ENCODE measurements at regions not wholly inside any gene's neighbourhood (a gene's known extent, or its start where the extent isn't known, plus 50 kb on each side); places are given as distances from the start of the nearest gene placed in this dataset.
A peak's percentile ranks its signal among the peaks of the same experiment; 100 is the strongest.

- WGBS (ENCODE audit: insufficient coverage) = no CpG with 5 or more reads among the region's 2 CpGs
- Histone ChIP-seq H3K4me3 (ENCODE audit: control insufficient read depth in 1 of 2, extremely low read depth in 1 of 2, low read length in 1 of 2) (no peak overlapping the region), H3K9me3 (no peaks in the 10 kb centered on the region), H3K4me1 (ENCODE audit: control insufficient read depth in 1 of 2, extremely low read depth in 1 of 2, insufficient read depth in 2 of 2, low read length in 2 of 2) (no peaks in the 10 kb centered on the region), H3K36me3 (ENCODE audit: control insufficient read depth in 2 of 2, extremely low read depth in 1 of 2, insufficient read depth in 1 of 2, low read length in 1 of 2) (no peaks in the 10 kb centered on the region), H3K27me3 (replicated peaks in 1 of 2; ENCODE audit: control insufficient read depth in 2 of 2, extremely low read depth in 1 of 2, insufficient read depth in 2 of 2, low read length in 1 of 2) (no peaks in the 10 kb centered on the region), H3K27ac (ENCODE audit: low read length) (no peak overlapping the region)
- Mint-ChIP-seq H3K27ac (no peak overlapping the region), H3K4me3 (no peak overlapping the region), H3K27me3 (peaks cover 2 to 3% of the 10 kb centered on the region in 2 donors), H3K9me3 (no peaks in the 10 kb centered on the region), H3K4me1 (no peaks in the 10 kb centered on the region), H3K36me3 (no peaks in the 10 kb centered on the region)
- CTCF ChIA-PET = no interaction called here
- no peak for DNase-seq
- POLR2A ChIA-PET = no interaction called here
- no peak for ATAC-seq (replicated peaks in 1 of 4)
These were observed 398.8 kb downstream of the SFMBT2 start for GRCh38 chr10:7011994-7012393.

GRCh38 chr10:7008645-7009044 lies 402.2 kb downstream of the SFMBT2 start:
- ATAC-seq (replicated peaks in 1 of 4) (no peak), DNase-seq (no peak)
- no peaks in the 10 kb centered on the region for H3K9me3 Mint-ChIP-seq
- H3K27ac Mint-ChIP-seq = no peak overlapping the region
- Histone ChIP-seq H3K27ac (ENCODE audit: low read length) (no peak overlapping the region), H3K9me3 (no peaks in the 10 kb centered on the region), H3K4me3 (ENCODE audit: control insufficient read depth in 1 of 2, extremely low read depth in 1 of 2, low read length in 1 of 2) (no peak overlapping the region), H3K27me3 (replicated peaks in 1 of 2; ENCODE audit: control insufficient read depth in 2 of 2, extremely low read depth in 1 of 2, insufficient read depth in 2 of 2, low read length in 1 of 2) (no peaks in the 10 kb centered on the region), H3K36me3 (ENCODE audit: control insufficient read depth in 2 of 2, extremely low read depth in 1 of 2, insufficient read depth in 1 of 2, low read length in 1 of 2) (no peaks in the 10 kb centered on the region), H3K4me1 (ENCODE audit: control insufficient read depth in 1 of 2, extremely low read depth in 1 of 2, insufficient read depth in 2 of 2, low read length in 2 of 2) (peaks cover 0 to 4% of the 10 kb centered on the region in 2 experiments)
- WGBS (ENCODE audit: insufficient coverage) = no CpG with 5 or more reads among the region's 2 CpGs
- H3K27me3 Mint-ChIP-seq = peaks cover 0 to 2% of the 10 kb centered on the region in 2 donors
- ChIA-PET CTCF (no interaction called here), POLR2A (no interaction called here)
- peaks cover 0 to 10% (median 0%) of the 10 kb centered on the region in 3 donors for H3K4me1 Mint-ChIP-seq
- H3K4me3 Mint-ChIP-seq = no peak overlapping the region
- H3K36me3 Mint-ChIP-seq = no peaks in the 10 kb centered on the region

DNA sequence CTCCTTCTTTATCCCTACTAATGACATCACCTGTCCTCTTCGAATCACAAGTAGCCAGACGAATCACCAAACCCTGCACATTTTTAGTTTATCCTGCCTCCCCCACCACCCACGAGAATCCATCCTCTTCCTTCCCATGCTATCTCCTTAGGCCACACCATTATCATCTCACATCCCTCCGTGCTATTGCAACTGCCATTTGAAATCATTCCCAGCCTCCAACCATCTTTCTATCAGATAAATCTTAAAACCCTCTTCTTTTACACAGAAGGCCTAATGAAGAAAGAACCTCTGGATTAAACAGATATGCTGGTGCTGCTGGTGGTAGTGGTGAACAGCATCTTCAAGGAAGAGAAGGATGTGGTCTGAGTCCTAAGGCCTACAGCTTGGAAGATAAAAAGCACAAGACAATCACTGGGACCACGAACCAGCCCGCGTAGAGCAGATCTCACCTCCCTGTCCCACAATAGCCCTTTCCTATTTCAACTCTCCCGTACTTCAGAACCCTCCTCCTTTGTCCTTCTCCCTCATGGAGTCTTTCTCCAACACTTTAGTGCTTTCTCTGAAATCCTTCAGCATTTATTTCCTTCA lies 403.1 kb downstream of the SFMBT2 start:
- Histone ChIP-seq H3K36me3 (ENCODE audit: control insufficient read depth in 2 of 2, extremely low read depth in 1 of 2, insufficient read depth in 1 of 2, low read length in 1 of 2) (no peaks in the 10 kb centered on the region), H3K4me1 (ENCODE audit: control insufficient read depth in 1 of 2, extremely low read depth in 1 of 2, insufficient read depth in 2 of 2, low read length in 2 of 2) (peaks cover 0 to 4% of the 10 kb centered on the region in 2 experiments), H3K9me3 (no peaks in the 10 kb centered on the region), H3K27me3 (replicated peaks in 1 of 2; ENCODE audit: control insufficient read depth in 2 of 2, extremely low read depth in 1 of 2, insufficient read depth in 2 of 2, low read length in 1 of 2) (no peaks in the 10 kb centered on the region), H3K27ac (ENCODE audit: low read length) (no peak overlapping the region), H3K4me3 (ENCODE audit: control insufficient read depth in 1 of 2, extremely low read depth in 1 of 2, low read length in 1 of 2) (no peak overlapping the region)
- no peak for ATAC-seq (replicated peaks in 1 of 4)
- ChIA-PET POLR2A (no interaction called here), CTCF (no interaction called here)
- peaks cover 0 to 11% (median 0%) of the 10 kb centered on the region in 3 donors for H3K4me1 Mint-ChIP-seq
- 94% methylated on average over 7 of the region's 8 CpGs for WGBS (ENCODE audit: insufficient coverage)
- H3K36me3 Mint-ChIP-seq = no peaks in the 10 kb centered on the region
- peaks cover 0 to 2% of the 10 kb centered on the region in 2 donors for H3K27me3 Mint-ChIP-seq
- H3K4me3 Mint-ChIP-seq = no peak overlapping the region
- no peaks in the 10 kb centered on the region for H3K9me3 Mint-ChIP-seq
- no peak overlapping the region for H3K27ac Mint-ChIP-seq
- DNase-seq = no peak

DNA sequence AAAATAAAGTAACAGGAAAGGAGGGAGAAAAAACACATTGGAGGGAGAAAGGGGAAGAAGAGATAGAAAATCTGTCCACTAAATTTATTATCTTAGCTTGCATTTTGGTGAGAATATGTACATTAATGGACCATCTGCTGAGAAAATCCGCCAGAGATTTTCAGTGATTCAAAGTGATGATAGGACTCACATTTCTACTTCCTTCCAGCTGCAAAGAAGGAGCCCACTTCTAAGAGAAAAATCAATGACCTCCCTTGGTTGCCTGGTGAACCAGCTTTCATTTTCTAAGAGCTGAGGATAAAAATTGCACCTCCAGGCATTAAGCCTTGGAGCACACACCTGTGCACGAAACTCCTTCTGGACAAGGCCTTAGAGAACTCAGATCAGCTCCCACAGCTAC lies 404.3 kb downstream of the SFMBT2 start:
- ChIA-PET POLR2A (no interaction called here), CTCF (no interaction called here)
- H3K9me3 ChIP-seq = no peaks in the 10 kb centered on the region
- ATAC-seq (replicated peaks in 1 of 4) (no peak), DNase-seq (no peak)
- peaks cover 0 to 4% of the 10 kb centered on the region in 2 experiments for H3K4me1 ChIP-seq (ENCODE audit: control insufficient read depth in 1 of 2, extremely low read depth in 1 of 2, insufficient read depth in 2 of 2, low read length in 2 of 2)
- Mint-ChIP-seq H3K4me3 (no peak overlapping the region), H3K27me3 (peaks cover 0 to 5% of the 10 kb centered on the region in 2 donors), H3K9me3 (no peaks in the 10 kb centered on the region), H3K27ac (no peak overlapping the region), H3K36me3 (no peaks in the 10 kb centered on the region), H3K4me1 (peaks cover 0 to 11% (median 0%) of the 10 kb centered on the region in 3 donors)
- H3K36me3 ChIP-seq (ENCODE audit: control insufficient read depth in 2 of 2, extremely low read depth in 1 of 2, insufficient read depth in 1 of 2, low read length in 1 of 2) = no peaks in the 10 kb centered on the region
- WGBS (ENCODE audit: insufficient coverage) = 11% methylated on average over 1 of the region's 2 CpGs
- no peaks in the 10 kb centered on the region for H3K27me3 ChIP-seq (replicated peaks in 1 of 2; ENCODE audit: control insufficient read depth in 2 of 2, extremely low read depth in 1 of 2, insufficient read depth in 2 of 2, low read length in 1 of 2)
- no peak overlapping the region for H3K27ac ChIP-seq (ENCODE audit: low read length)
- no peak overlapping the region for H3K4me3 ChIP-seq (ENCODE audit: control insufficient read depth in 1 of 2, extremely low read depth in 1 of 2, low read length in 1 of 2)

DNA sequence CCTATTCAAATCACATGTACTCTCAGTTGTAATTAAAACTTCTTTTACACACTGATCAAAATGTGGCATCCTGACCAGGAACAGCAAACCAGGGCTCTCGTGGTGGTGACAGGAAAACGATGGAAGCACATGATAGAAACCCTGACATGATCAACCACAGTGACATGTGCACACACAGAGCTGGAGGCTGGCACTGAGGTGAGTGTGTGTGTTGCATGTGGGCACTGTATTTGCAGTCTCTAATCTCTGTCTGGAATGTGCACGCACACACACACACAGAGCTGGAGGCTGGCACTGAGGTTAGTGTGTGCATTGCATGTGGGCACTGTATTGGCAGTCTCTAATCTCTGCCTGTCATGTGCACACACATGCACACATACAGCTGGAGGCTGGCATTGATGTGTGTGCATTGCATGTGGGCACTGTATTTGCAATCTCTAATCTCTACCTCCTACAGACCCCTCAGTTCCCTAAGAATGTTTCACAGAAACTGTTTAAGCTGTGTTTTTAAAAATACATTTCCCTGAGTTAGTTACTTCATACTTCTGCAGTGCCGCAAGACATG lies 406.9 kb downstream of the SFMBT2 start:
- Mint-ChIP-seq H3K36me3 (no peaks in the 10 kb centered on the region), H3K27me3 (peaks cover 0 to 7% of the 10 kb centered on the region in 2 donors), H3K4me3 (no peak overlapping the region), H3K9me3 (no peaks in the 10 kb centered on the region), H3K27ac (no peak overlapping the region), H3K4me1 (peaks cover 0 to 11% (median 0%) of the 10 kb centered on the region in 3 donors)
- CTCF ChIA-PET = no interaction called here
- Histone ChIP-seq H3K27ac (ENCODE audit: low read length) (no peak overlapping the region), H3K36me3 (ENCODE audit: control insufficient read depth in 2 of 2, extremely low read depth in 1 of 2, insufficient read depth in 1 of 2, low read length in 1 of 2) (no peaks in the 10 kb centered on the region), H3K4me3 (ENCODE audit: control insufficient read depth in 1 of 2, extremely low read depth in 1 of 2, low read length in 1 of 2) (no peak overlapping the region), H3K9me3 (no peaks in the 10 kb centered on the region), H3K4me1 (ENCODE audit: control insufficient read depth in 1 of 2, extremely low read depth in 1 of 2, insufficient read depth in 2 of 2, low read length in 2 of 2) (peaks cover 0 to 10% of the 10 kb centered on the region in 2 experiments), H3K27me3 (replicated peaks in 1 of 2; ENCODE audit: control insufficient read depth in 2 of 2, extremely low read depth in 1 of 2, insufficient read depth in 2 of 2, low read length in 1 of 2) (no peaks in the 10 kb centered on the region)
- DNase-seq (no peak), ATAC-seq (replicated peaks in 1 of 4) (no peak)
- WGBS (ENCODE audit: insufficient coverage) = 30% methylated on average over 2 of the region's 4 CpGs
- POLR2A ChIA-PET = interaction anchor here in 1 of 2 donors (0.6 kb wide), 1 partner anchor 407 kb away, joined by 11 read pairs; the partner anchor contains the start of gene SFMBT2

- Mint-ChIP-seq H3K27me3 (peaks cover 3 to 7% of the 10 kb centered on the region in 2 donors), H3K27ac (no peak overlapping the region), H3K4me1 (peaks cover 0 to 11% (median 0%) of the 10 kb centered on the region in 3 donors), H3K36me3 (no peaks in the 10 kb centered on the region), H3K9me3 (no peaks in the 10 kb centered on the region), H3K4me3 (no peak overlapping the region)
- Histone ChIP-seq H3K36me3 (ENCODE audit: control insufficient read depth in 2 of 2, extremely low read depth in 1 of 2, insufficient read depth in 1 of 2, low read length in 1 of 2) (no peaks in the 10 kb centered on the region), H3K4me1 (ENCODE audit: control insufficient read depth in 1 of 2, extremely low read depth in 1 of 2, insufficient read depth in 2 of 2, low read length in 2 of 2) (peaks cover 0 to 13% of the 10 kb centered on the region in 2 experiments), H3K27me3 (replicated peaks in 1 of 2; ENCODE audit: control insufficient read depth in 2 of 2, extremely low read depth in 1 of 2, insufficient read depth in 2 of 2, low read length in 1 of 2) (no peaks in the 10 kb centered on the region), H3K9me3 (no peaks in the 10 kb centered on the region), H3K4me3 (ENCODE audit: control insufficient read depth in 1 of 2, extremely low read depth in 1 of 2, low read length in 1 of 2) (no peak overlapping the region), H3K27ac (ENCODE audit: low read length) (no peak overlapping the region)
- ChIA-PET POLR2A (interaction anchor here in 1 of 2 donors (0.7 kb wide), 1 partner anchor 105 kb away, joined by 10 read pairs; no protein-coding TSS in a partner anchor), CTCF (interaction anchor here in 1 of 2 donors (0.5 kb wide), 1 partner anchor 696 kb away, joined by 5 read pairs; no protein-coding TSS in a partner anchor)
- ATAC-seq (replicated peaks in 1 of 4) (no peak), DNase-seq (peak in 1 of 35 experiments; percentile 10)
- WGBS (ENCODE audit: insufficient coverage) = 100% methylated on average over 3 of the region's 4 CpGs
These were observed 410.8 kb downstream of the SFMBT2 start for GRCh38 chr10:7000061-7000460.

Measured in T-cell (primary cell).